ENCODE measurements at regions not wholly inside any gene's neighbourhood (a gene's known extent, or its start where the extent isn't known, plus 50 kb on each side); places are given as distances from the start of the nearest gene placed in this dataset.

- TF ChIP-seq CTCF (conservative IDR thresholded peaks at IDR 0.05; ENCODE audit: low read depth, low read length) (no peak), EZH2 (IDR thresholded peaks at IDR 0.05; ENCODE audit: low read length, unreplicated experiment) (no peak)
Observed at GRCh38 chr1:221122501-221122900, 243.3 kb downstream of the HLX start.

All from PC-3 (cell line).